Esophagus squamous epithelium (tissue), 4 donors: ENCODE measurements at regions not wholly inside any gene's neighbourhood (a gene's known extent, or its start where the extent isn't known, plus 50 kb on each side); places are given as distances from the start of the nearest gene placed in this dataset.

ENCODE experiments used
- POLR2A ChIP-seq, 4 donors: fragments of 450-650 bp; IDR thresholded peaks; one replicate each; pipeline ENCODE4 v1.6.1; 2017; ENCODE audit warnings: antibody characterized with exemption in 4 of 4, mild to moderate bottlenecking in 4 of 4, moderate library complexity in 3 of 4
- TF ChIP-seq, protein P1 (sequence below), 6 experiments: fragments of 450-650 bp in 4 of 6; fragments of 200-600 bp in 2 of 6; sonication (generic) in 2 of 6; IDR thresholded peaks; one replicate each; pipeline ENCODE4 v1.5.1; 2016 to 2019; ENCODE audit warnings: antibody characterized with exemption in 6 of 6, mild to moderate bottlenecking in 4 of 6, moderate library complexity in 4 of 6

DNA sequence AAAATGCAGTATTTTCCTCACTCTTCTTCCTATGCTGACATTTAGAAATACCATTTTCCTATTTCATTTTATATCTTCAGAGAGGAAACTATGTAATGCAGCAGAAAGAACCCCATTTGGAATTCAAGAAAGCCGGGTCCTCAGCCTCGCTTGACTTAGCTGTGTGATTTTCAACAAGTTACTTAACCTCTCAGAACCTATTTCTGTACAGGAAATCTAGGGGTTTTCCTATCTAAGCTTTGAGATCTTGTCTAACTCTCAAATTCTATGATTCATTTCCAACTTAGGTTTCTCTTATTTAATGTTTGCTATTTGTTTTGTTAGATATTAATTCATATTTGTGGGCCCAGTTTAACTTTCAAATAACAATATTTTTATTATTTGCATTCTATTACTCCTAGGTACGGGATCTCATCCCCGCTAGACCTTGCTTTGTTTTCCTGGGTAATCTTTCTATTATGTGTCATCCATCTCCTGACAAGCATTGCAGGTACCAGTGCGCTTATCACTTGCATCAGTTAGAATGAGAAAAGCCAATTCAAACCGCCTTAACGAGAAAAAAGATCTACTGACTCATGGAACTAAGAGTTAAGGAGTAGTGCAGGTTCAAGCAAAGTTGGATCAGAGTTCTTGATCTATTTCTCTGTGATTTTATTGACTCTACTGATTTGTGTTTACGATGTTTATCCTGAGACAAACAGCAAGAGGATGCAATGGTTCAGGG, 70.6 kb upstream of the BHLHE40 start:
- TF ChIP-seq, protein P1, sequence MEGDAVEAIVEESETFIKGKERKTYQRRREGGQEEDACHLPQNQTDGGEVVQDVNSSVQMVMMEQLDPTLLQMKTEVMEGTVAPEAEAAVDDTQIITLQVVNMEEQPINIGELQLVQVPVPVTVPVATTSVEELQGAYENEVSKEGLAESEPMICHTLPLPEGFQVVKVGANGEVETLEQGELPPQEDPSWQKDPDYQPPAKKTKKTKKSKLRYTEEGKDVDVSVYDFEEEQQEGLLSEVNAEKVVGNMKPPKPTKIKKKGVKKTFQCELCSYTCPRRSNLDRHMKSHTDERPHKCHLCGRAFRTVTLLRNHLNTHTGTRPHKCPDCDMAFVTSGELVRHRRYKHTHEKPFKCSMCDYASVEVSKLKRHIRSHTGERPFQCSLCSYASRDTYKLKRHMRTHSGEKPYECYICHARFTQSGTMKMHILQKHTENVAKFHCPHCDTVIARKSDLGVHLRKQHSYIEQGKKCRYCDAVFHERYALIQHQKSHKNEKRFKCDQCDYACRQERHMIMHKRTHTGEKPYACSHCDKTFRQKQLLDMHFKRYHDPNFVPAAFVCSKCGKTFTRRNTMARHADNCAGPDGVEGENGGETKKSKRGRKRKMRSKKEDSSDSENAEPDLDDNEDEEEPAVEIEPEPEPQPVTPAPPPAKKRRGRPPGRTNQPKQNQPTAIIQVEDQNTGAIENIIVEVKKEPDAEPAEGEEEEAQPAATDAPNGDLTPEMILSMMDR (IDR thresholded peaks at IDR 0.05): no peak
- no peak for TF ChIP-seq POLR2A (IDR thresholded peaks at IDR 0.05)
